GM12875 (cell line): ENCODE measurements at regions not wholly inside any gene's neighbourhood (a gene's known extent, or its start where the extent isn't known, plus 50 kb on each side); places are given as distances from the start of the nearest gene placed in this dataset.

Experiments
- H3K4me3 ChIP-seq: one replicate; pipeline ENCODE4 v1.5.1; 2011; ENCODE audit warnings: low read depth, low read length, control low read depth
- TF ChIP-seq, protein P1 (sequence below): IDR thresholded peaks from 2 replicates; pipeline ENCODE4 v1.5.1; 2011; ENCODE audit warnings: low read depth, mild to moderate bottlenecking, control low read depth, inconsistent platforms, low read length, moderate library complexity, borderline replicate concordance; ENCODE audit not compliant: insufficient read depth

DNA sequence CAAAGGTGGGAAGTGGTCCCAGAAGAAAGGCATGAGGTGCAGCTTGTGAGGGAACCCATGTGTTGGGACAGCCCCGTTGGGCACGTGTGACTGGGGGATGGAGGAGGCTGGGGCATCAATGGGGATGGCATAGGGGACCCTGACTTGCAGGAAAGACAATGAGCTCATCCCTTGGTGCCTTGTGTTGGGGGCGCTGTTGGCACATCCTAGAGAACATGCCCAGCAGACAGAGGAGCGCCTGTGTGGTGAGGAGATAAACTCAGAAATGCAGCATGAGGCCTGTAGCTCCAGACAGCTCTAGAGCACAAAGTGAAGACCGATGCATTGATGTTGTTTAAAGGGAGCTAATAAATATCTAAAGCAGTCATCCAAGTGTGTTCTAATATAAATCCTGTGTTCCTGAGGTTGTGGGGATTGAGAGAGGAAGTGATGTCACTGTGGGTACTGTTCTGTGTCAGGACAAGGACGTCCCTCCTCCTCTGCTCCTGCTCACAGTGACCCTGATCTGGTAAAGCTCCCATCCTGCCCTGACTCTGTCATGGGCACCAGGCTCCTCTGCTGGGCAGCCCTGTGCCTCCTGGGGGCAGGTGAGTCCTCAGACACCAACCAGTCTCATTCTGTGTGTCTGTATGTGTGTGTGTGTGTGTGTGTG lies 126.1 kb upstream of the PRSS58 start:
- H3K4me3 ChIP-seq, result no peak overlapping the region
- TF ChIP-seq, protein P1, sequence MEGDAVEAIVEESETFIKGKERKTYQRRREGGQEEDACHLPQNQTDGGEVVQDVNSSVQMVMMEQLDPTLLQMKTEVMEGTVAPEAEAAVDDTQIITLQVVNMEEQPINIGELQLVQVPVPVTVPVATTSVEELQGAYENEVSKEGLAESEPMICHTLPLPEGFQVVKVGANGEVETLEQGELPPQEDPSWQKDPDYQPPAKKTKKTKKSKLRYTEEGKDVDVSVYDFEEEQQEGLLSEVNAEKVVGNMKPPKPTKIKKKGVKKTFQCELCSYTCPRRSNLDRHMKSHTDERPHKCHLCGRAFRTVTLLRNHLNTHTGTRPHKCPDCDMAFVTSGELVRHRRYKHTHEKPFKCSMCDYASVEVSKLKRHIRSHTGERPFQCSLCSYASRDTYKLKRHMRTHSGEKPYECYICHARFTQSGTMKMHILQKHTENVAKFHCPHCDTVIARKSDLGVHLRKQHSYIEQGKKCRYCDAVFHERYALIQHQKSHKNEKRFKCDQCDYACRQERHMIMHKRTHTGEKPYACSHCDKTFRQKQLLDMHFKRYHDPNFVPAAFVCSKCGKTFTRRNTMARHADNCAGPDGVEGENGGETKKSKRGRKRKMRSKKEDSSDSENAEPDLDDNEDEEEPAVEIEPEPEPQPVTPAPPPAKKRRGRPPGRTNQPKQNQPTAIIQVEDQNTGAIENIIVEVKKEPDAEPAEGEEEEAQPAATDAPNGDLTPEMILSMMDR, result no peak

GRCh38 chr7:142381727-142382390 lies 124.0 kb upstream of the PRSS58 start:
- TF ChIP-seq, protein P1, result no peak
- H3K4me3 ChIP-seq, result no peak overlapping the region

GRCh38 chr7:142380069-142380468 lies 122.2 kb upstream of the PRSS58 start:
- TF ChIP-seq, protein P1, result no peak
- no peak overlapping the region for H3K4me3 ChIP-seq

DNA sequence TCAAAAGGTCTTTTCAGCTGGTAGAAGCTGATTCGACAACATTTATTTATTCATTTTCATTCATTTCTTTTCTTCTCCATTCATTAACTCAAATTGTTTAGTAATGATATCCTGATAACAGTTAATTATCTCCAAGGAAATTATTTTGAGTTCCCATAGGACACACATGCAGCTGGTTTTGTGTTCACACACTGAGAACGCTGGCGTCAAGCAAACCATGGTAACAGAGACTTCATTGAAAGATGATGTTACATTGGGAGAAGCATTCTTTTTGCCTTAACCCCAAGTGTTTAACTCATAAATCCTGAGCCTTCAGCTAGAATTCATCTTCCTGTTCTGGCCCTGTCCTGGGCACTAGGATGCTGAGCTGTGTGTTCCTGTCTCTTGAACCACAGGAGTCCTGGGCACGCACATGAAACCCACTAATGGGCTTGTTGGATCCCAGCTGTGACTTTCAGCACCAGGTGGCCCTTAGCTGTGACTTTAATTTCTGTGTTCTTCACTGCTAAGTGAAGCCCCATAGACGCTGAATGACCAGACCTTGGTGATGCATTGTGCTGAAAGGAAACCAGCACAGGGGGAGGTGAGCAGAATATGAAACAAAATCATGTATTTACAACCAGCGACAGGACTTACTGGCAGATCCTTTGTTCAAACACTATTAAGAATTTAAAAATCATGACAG lies 121.5 kb upstream of the PRSS58 start:
- TF ChIP-seq, protein P1, result no peak
- no peak overlapping the region for H3K4me3 ChIP-seq

- no peak overlapping the region for H3K4me3 ChIP-seq
- TF ChIP-seq, protein P1, result no peak
These were observed 119.7 kb upstream of the PRSS58 start for GRCh38 chr7:142377567-142377966.

- TF ChIP-seq, protein P1, result no peak
These were observed 118.6 kb upstream of the PRSS58 start for GRCh38 chr7:142376356-142376997.

More at GRCh38 chr7:142376356-142376997, 118.6 kb upstream of the PRSS58 start:
- H3K4me3 ChIP-seq, result no peak overlapping the region
